GM21515 (cell line): ENCODE measurements at regions not wholly inside any gene's neighbourhood (a gene's known extent, or its start where the extent isn't known, plus 50 kb on each side); places are given as distances from the start of the nearest gene placed in this dataset.
"Not testable (repeated sequence)": the region's sequence is repeated elsewhere in the genome, so short reads cannot be mapped to it uniquely, and the experiment has no call there.

Experiments used
- ATAC-seq: cut with Tn5 transposase; IDR thresholded peaks from one replicate; pipeline ENCODE4 v1.9.1; 2021; ENCODE audit not compliant: unreplicated experiment

DNA sequence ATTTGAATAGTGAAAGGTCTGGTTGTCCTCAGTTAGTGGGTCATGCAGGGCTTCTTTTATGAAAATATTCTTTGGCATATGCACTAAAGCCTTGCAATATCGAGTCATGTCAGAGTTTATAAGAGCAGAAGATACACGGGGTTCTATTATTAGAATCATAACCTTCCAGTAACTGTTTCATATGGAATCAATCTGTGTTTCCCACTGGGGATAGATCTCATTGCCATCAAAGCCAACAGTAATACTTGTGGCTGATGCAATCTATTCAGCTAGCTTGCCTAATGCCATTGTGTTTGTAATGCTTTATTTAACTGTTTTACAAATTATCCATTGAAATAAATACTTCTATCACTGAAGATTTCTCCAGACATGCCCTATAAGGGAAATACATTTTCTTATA is 746.9 kb upstream of the PCDH9 start:
- ATAC-seq, result no peak

DNA sequence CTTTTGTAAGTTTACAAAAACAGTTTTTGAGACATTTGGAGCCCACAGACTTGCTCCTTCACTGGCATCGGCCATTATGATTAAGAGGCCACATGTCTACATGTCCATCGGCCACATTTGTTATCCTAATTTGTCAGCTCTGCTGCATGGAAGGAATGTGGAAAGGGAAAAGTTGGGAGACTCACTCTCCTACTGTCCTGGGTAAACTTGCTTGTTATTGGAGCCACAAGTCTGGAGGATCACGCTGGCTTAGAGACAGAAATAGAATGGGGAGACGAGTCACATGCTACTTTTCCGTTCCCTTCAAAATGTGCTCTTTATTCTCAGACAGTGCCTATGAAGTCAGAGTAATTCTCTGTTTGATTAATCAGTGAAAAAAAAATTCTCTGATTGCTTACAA is 741.2 kb upstream of the PCDH9 start:
- ATAC-seq, result no peak

- ATAC-seq, result no peak
Observed at GRCh38 chr13:67967031-67967430, 736.9 kb upstream of the PCDH9 start.

DNA sequence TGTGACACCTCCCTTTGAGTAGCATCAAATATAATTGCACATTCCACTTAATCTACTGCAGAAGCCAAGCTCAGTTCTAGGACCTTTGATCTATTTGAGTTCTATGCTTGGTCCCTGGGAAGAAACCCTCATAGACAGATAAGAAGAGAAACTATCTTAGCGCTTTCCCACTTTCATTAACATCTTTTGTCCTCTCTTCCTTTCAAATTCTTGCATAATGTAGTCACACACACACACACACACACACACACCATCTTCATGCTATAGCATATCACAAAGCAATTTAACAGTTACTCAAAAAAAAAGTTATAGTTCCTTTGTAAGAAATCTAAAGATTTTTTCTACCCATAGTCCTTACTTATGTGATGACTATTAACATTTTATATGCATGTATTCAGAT is 735.9 kb upstream of the PCDH9 start:
- ATAC-seq, result no peak

DNA sequence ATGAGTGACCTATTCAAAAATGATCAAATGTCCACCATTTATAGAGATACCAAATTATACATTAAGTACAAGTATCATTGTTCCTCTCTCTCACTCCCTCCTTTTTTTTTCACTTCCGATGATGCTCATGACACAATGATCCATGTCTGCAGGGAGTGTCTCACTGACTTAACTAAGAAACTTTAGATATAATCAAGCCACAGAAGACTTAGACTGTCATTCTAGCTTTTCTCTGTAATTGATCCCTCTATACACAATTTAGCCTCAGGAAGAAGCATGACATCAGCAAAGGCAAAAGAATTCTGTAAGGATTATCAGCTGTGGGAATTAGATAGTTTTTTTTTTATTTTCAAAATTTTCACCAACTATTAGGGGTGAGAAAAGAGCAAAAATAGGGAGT is 734.9 kb upstream of the PCDH9 start:
- no peak for ATAC-seq

DNA sequence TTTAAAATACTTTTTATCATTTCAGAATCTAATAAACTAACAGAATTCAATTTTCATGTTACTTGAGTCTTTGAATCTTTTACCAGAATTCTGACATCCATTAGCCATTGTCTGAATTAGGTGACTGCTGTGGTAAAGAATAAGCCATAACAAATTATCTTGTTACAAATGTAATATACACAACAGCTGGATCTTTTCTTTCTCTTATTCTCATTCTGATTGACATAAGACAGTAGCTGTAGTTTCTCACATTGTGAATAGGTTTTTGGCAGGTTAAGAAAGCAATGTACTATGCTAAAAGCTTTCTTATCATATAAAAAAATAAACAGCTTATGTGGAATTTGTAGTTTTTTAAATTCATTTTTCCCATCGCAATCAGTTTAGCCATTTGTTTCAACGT is 734.0 kb upstream of the PCDH9 start:
- ATAC-seq, result no peak

GRCh38 chr13:67961331-67961730 is 731.2 kb upstream of the PCDH9 start:
- ATAC-seq, result no peak

GRCh38 chr13:67951431-67951830 is 721.3 kb upstream of the PCDH9 start:
- no peak for ATAC-seq

DNA sequence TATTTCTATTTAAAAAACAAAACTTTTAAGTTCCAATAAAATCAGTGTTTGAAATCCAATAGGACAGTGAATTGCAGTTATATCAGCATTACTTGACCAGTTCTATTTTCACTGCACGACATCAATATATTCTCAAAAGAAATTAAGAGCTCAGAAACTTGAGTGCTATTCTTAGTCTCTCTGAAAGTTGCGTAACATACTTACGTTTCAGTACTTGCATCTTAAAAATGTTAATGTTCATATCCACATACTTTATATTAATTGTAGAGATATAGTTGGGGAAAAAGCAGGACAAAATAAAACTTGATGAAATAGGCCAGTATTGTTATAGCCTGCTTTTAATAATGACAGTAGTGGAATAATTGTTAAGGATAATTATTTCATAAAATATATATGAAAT is 720.5 kb upstream of the PCDH9 start:
- ATAC-seq, result no peak

GRCh38 chr13:67946131-67946530 is 716.0 kb upstream of the PCDH9 start:
- ATAC-seq, result no peak

GRCh38 chr13:67943116-67943515 is 713.0 kb upstream of the PCDH9 start:
- ATAC-seq, result no peak

GRCh38 chr13:67935626-67936025 is 705.5 kb upstream of the PCDH9 start:
- no peak for ATAC-seq

DNA sequence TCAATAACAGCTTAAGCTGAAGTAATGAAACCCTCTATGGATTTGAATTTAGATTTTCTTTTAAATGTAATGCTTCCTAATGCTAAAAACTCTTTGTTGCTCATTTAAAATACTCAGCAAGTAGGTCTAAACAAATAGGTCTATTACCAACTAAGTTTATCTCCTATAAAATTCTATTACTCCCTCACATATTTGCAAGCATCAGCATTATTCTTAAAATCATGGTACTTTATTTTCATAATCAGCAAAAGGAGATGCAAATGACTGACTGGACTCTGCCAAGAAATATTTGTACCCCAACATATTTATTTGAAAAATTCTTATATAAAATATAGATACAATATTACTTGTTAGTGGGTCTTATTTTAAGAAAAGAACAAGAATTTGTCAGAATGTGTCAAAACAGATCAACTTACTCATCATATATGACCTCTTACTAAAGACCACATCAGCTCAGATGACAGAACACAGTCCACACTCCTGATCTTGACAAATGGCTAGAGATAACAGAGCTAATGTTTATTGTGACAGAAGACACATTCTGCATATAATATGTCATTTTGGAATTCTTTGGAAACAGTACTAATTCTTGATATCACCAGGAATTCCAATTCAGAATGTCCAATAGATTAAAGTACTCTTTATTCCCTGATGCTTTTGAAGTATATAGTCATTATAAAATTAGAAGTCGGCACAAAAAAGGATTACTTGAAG is 704.6 kb upstream of the PCDH9 start:
- no peak for ATAC-seq

DNA sequence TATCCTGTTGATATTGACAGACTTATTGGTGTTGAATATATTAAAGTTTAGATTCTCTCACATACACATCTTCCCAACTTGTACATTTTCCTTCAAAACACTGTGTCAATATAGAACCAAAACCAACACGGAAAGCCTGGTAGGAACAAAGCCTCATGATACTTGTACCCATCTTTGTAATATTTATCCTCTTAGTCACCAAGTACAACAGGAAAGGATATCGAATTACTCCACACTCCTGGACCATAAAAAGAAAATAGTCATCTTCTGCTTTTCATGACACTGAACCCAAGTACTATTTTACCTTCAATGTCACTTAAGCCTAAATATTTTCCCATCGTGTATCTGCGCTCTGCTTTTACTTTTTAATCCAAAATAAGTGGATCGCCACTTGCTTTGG is 702.9 kb upstream of the PCDH9 start:
- no peak for ATAC-seq

GRCh38 chr13:67917291-67917987 is 687.3 kb upstream of the PCDH9 start:
- ATAC-seq, result no peak

GRCh38 chr13:67916650-67917049 is 686.5 kb upstream of the PCDH9 start:
- no peak for ATAC-seq

DNA sequence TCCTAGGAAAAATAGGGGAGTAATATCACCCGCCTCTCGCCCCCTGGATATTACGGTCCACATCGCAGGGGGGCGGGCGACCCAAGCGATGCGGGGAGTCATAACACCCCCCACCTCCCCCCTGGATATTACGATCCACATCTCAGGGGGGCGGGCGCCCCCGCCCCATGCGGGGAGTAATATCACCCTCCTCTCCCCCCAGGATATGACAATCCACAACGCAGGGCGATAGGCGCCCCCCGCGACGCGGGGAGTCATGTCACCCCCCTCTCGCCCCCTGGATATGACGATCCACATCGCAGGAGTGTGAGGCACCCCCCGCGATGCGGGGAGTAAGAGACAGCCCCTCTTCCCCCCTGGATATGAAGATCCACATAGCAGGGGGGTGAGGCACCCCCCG is 684.4 kb upstream of the PCDH9 start:
- no peak for ATAC-seq

DNA sequence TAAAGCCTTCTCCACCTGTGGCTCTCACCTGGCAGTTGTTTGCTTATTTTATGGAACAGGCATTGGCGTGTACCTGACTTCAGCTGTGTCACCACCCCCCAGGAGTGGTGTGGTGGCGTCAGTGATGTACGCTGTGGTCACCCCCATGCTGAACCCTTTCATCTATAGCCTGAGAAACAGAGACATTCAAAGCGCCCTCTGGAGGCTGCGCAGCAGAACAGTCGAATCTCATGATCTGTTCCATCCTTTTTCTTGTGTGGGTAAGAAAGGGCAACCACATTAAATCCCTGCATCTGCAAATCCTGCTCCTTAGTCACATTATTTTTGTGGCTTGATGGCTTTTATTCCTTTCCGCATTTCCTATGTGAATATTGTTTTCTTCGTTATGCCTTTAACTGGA is 672.8 kb upstream of the PCDH9 start:
- ATAC-seq, result not testable (repeated sequence)

GRCh38 chr13:67880916-67881315 is 650.8 kb upstream of the PCDH9 start:
- no peak for ATAC-seq

GRCh38 chr13:67878376-67878775 is 648.2 kb upstream of the PCDH9 start:
- ATAC-seq, result no peak

GRCh38 chr13:67877031-67877430 is 646.9 kb upstream of the PCDH9 start:
- no peak for ATAC-seq

DNA sequence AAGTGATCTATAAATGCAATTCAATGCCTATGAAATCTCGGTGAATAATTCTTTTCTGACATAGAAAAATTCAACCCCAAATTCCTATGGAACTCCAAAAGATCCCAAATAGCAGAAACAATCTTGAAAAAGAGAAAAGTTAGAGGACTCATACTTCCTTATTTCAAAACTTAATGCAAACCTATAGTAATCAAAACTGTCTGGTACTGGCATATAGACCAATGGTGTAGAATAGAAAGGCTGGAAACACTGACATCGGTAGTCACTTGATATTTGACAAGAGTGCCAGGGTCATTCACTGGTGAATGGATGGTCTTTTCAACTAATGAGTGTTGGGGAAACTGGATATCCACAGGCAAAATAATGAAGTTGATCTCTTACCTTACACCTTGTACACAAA is 637.1 kb upstream of the PCDH9 start:
- ATAC-seq, result no peak

DNA sequence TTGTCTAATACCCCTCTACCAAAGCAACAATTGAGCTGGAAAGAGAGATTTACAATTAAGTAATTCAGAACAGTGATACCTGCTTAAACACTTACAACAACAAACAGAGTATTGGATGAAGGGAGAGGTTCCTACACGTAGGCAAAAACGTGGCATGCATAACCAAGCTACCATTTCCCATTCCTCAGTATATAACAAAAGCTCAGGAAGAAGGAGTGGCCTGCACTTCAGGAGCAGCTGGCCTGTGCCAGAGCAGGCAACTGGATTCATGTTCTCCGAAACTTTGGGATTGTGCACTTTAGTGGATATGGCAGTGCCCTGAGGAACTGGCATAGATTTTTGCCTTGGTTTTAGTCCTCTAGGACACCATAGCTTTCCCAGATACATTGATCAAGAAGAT is 630.2 kb upstream of the PCDH9 start:
- ATAC-seq, result no peak
